ENCODE measurements at regions not wholly inside any gene's neighbourhood (a gene's known extent, or its start where the extent isn't known, plus 50 kb on each side); places are given as distances from the start of the nearest gene placed in this dataset.

- no peak for DNase-seq
Observed at GRCh38 chr18:60984510-60984909, 348.7 kb upstream of the CDH20 start.

DNA sequence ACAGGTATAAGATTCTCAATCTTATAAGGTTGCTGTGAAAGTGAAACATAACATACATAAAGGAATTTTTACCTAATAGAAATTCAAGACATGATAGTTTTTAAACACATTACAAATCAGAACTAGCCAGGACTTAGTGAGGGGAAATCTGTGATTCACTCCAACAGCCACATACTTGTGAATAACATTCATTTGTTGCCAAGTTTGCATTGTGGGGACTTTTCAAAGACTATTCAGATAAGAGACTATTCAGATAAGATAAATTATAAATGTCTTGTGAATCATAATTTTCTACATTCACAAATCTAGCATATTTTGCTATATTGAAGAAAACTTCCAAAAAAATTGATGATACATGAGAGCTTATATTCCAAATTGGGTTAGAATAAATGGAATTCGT lies 345.3 kb upstream of the CDH20 start:
- no peak for DNase-seq

DNA sequence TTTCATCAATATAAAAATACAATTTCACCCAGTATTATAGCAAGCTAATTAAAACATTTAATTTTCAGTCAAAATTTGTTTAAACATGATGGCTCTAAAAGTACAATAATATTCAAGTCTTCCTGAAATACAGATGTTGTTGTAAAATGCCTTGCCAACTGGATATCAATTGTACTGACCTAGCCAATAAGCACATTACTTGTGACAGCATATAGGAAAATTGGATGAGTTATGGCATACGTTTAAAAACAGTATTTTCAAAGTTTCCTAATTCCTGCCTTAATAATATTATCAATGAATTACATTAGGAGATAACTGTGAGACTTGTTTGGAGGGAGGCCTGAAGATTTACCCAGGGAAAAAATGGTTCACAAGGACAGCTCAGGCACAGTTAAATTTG lies 336.9 kb upstream of the CDH20 start:
- DNase-seq = no peak

GRCh38 chr18:60996822-60997221 lies 336.4 kb upstream of the CDH20 start:
- DNase-seq = no peak

- no peak for DNase-seq
Observed at GRCh38 chr18:61001138-61001537, 332.1 kb upstream of the CDH20 start.

DNA sequence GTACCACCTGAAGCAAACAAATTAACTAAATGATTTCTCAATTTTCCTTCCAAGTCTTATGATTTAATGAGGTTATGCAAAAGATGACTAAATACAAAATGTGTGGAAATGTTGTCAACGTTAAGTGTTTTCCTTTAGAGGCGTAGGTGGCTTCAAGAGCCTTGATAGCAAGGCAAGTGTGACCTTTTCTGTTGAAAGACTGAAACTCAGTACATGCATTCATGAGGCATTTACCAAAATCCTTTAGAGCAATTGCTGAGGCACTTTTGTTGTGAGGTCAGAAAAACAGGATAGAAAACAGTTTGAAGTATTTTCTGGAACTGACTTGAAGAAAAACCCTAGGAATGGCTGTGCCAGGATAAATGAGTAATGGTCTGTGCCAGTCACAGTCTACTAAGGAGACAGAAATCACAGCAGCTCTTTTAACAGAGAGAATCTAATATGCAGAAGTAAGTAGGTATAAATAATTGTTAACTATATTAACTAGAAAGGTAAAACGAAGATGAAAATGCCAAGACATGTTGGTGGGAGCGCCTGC lies 326.5 kb upstream of the CDH20 start:
- no peak for DNase-seq

DNA sequence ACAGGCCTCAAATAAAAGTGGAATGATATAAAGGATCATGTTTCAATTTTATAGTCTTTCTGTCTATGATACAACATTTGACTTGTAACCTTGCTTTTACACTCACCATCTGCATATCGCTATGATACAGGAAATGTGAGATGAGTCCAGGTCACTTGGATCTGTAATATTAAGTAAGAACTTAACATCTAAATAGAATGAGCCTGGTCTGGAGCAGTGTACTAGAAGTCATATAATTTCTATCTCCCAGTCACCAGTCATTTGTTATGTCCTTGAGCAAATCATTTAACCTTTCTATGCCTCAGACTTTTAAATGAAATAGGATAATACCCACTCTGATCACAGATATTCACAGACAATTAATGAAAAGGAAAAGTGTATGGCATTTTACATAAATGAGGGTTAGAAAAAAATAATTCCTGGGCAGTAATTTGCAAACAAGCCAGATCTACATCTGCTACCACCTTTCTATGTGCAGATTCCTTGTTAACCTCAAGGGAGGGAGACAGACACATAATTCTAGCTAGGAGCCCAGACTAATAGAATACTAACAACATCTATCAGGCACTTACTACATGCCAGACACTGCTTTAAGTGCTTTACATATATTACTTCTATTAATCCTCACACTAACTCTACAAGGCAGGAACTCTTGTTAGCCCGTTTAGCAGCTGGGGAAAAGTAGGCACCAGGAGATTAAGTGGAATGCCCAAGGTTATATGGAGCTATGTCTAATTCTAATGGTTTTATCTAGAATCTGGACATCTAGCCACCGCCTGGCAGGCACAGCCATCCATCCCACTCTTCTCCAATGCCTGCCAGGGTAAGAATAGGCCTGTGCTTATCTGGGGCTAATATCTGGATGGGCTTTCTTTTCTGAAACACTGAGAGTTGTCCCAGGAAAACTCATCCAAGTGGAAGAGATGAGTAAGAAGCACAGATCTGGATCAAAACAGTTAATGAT lies 313.6 kb upstream of the CDH20 start:
- no peak for DNase-seq

DNA sequence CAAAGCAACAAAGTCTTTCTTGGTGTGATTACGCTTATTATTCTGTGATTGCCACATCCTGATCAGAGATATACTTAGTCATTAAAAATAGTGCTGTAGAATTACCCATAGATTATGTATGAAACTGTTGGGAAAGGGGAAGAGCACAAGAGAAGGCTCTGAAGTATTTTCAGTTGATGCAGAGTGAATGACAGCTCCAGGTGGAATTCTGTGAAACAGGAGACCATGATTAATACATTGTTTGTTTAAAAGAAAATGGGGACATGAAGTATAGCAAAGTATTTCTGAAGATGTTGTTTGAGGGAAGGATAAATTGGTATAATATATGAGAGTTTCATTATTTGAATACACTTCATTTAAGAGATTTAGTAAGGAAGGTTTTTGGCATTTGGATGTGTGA lies 307.6 kb upstream of the CDH20 start:
- DNase-seq = no peak

DNA sequence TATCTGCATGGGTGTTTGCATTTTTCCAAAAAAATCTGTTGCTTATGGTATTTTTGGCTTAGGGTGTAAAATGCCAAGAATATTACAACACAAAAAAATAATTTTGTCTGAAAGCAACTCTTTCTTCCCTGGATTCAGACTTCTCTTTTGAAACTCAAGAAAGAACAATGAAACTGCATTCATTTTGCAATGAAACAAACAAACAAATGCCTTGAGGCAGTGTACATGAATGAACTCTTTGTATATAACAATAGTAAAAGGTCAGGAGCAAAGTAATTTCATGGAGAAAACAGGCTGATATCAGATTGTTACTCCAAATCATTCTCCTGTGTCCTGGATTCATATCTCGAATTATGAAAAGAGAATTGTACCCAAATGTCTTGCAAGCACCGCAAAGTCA lies 301.6 kb upstream of the CDH20 start:
- DNase-seq = no peak

GRCh38 chr18:61034580-61034979 lies 298.6 kb upstream of the CDH20 start:
- DNase-seq = no peak

DNA sequence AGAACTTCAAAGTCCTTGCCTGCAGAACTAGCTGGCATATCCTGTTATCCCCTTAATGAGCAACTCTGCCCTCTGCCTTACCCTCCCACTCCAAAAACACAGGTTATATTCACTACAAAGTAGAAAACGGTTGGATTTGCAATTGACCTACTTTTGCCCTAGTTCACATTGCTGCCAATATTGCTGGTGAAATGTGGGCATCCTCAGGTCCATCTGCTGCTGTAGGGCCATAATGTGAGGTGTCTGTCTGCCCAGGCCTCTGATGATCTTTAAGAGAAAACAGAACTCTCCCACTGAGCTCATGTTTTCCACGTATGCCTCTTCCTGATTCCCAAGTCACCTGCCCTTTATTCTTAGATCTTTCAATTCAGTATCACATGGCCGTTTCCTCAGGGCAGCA lies 294.0 kb upstream of the CDH20 start:
- no peak for DNase-seq

DNA sequence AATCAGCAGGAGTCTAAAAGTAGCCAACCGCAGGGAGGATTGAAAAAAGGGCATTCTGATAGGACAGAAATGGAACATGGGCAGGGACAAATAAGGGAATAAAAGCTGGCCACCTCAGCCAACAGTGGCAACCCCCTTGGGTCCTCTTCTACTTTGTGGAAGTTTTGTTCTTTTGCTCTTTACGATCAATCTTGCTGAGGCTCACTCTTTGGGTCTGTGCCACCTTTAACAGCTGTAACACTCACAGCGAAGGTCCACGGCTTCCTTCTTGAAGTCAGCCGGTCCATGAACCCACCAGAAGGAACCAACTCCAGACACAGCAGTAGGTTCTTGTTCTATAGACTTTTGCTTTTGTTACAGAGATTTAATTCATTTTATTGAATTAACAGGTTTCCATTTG lies 285.4 kb upstream of the CDH20 start:
- no peak for DNase-seq

DNA sequence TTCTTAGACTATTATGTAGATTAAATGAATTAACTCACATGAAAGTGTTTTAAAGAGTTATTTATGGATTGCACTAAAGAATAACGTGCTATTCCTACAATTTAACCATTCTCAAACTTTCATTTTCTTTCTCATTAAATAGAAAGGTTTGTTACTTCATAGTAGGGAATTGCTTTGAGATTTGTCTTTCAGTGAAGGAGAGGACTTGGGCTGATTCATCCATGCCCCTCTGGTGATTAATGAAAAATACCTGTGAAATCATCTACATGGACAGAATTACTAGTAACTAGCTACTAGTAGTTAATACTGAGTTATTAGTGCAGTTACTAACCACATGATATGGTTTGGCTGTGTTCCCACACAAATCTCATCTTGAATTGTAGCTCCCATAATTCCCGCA lies 275.8 kb upstream of the CDH20 start:
- DNase-seq = no peak

DNA sequence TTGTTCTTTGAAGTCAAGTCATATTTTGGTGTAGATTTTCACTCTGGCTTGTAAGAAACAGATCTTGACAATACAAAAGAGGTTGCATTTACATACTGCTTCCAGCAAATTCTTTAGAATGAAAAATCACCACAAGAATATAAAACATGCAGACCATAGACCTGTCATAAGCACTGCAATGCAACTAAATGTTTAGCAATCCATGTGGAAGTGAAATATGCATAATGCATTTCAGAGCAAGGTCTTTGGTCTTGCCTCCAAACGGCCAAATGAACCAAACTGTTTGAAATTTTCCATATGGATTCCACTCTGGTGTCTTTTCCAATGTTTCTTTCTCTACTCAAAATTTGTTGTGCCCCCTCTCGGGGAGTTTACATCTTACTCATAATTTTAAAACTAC lies 271.0 kb upstream of the CDH20 start:
- no peak for DNase-seq

DNA sequence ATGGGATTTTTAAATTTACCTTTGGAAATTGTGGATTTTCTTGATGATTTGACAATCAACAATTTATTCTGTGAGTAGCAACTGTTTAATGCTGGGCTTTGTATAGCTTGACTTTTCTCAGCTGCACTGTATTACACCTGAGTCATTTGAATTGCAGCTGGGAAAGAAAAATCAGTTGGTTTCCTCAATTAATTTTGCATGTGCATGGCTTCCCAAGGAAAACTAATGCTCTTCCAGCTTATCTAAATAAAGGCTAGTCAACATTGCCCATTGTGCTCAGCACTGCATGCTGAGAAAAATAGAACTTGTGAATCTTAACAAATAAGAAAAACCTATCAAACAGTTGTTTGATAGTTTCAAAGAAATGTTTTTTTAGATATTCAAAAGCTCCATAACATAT lies 268.3 kb upstream of the CDH20 start:
- peak; percentile 61 for DNase-seq

GRCh38 chr18:61076986-61077385 lies 256.2 kb upstream of the CDH20 start:
- peak; percentile 82 for DNase-seq

DNA sequence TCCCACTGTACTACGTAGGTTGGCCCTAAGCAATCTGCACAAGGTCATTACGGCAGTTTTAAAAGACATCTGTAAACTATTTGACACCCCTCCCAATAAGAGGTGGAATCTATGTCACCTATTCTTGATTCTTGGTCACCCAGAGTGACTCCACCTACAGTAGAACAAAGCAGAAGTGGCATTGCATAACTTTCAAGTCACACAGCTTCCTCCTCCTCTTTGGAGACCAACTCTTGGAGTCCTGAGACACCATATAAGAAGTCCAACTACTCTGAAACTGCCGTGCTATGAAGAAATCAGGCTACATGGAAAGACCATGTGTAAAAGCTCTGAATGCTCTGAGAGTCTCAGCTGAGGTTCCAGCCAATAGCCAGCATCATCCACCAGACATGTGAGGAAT lies 253.5 kb upstream of the CDH20 start:
- no peak for DNase-seq

GRCh38 chr18:61080954-61081528 lies 252.2 kb upstream of the CDH20 start:
- no peak for DNase-seq

DNA sequence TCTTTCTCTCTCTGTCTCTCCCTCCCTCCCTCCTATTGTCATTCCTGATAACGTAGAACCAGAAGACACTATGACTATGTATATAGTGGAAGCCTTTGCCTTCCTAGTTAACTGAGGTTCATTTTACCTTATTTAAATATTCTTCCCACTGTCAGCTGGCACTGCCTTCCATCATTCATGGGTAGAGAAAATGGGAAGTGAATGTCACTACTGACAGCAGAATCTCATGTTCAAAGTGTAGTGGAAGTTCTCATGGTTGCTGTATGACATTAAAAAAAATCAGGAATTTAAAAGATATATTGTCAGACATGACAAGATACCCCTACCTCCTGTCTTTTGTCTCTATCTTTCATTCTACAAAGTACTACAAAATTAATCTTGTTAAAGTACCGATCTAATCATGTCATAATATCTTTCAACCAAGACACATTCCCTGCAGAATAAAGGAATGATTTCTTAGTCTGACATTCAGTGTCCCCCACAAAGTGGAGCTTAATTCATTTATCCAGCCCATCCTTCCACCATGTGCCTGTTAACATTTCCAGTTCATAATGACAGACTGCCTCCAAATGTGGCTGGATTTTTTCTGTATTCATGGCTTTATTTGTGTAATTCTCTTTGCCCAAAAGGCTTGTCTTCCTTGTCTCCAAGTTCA lies 250.1 kb upstream of the CDH20 start:
- no peak for DNase-seq

- no peak for DNase-seq
Observed at GRCh38 chr18:61085036-61085435, 248.2 kb upstream of the CDH20 start.

- DNase-seq = no peak
Observed at GRCh38 chr18:61085761-61086160, 247.5 kb upstream of the CDH20 start.

- DNase-seq = no peak
Observed at GRCh38 chr18:61086657-61087056, 246.6 kb upstream of the CDH20 start.

DNA sequence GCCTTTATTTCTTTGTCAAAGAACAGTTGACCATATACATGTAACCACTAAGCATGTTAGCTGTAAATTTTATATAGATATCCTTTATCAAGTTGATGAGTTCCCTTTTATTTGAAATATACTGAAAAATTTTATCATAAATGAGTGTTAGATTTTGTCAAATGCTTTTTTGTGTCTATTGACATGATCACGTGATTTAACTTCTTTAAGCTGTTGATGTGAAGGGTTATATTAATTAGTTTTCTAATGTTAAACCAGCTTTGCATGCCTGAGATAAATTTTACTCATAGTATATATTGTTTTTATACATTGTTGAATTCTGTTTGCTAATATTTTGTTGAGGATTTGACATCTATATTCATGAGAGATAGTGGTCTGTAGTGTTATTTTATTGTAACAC lies 241.9 kb upstream of the CDH20 start:
- DNase-seq = no peak

DNA sequence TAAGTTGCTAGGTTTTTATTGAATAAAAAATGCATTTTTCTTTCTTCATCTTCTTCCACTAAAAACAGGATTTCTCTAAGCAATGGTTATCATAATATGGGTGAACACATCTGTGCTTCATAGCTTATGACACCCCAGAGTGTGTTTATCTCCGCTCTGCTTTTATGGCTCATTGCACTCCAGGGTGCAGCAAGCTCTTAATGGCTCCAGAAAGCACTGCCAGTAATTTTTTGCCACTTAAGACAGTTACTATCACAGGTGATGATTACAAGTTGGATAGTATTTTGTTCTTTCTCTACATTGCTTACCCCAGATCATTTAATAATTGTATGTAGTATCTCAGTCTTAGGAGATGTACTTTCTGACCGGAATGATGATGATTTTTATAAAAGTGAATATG lies 239.3 kb upstream of the CDH20 start:
- peak; percentile 56 for DNase-seq
